NK-92 treated with Interleukin-12 subunit alpha and Interleukin-12 subunit beta, amount 100 ng/mL, for 24 hours (cell line): ENCODE measurements at regions not wholly inside any gene's neighbourhood (a gene's known extent, or its start where the extent isn't known, plus 50 kb on each side); places are given as distances from the start of the nearest gene placed in this dataset.

Experiments used
- DNase-seq: peaks from one replicate; lab custom pipeline; 2025; lab: John Stamatoyannopoulos, UW

- DNase-seq = no peak
Observed at GRCh38 chr21:41631564-41632461, 123.9 kb upstream of the TMPRSS2 start.

DNA sequence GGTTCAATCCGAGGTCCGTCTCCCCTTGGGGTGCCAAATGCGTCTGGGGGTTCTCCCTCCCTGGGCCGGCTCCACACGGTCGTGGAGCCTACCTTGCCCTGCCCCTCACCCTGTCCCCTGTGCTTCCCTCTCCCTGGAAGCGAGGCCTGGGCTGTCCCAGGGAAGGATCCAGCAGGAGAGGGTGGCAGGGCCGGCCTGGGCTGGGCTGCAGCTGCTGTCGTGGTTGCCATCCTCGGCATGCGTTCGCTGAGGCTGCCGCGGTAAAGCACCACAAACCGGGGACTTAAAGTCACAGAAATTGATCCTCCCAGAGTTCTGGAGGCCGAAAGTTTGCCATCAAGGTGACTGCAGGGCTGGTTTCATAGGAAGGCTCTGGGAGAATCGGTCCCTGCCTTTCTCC lies 123.0 kb upstream of the TMPRSS2 start:
- DNase-seq = no peak

DNA sequence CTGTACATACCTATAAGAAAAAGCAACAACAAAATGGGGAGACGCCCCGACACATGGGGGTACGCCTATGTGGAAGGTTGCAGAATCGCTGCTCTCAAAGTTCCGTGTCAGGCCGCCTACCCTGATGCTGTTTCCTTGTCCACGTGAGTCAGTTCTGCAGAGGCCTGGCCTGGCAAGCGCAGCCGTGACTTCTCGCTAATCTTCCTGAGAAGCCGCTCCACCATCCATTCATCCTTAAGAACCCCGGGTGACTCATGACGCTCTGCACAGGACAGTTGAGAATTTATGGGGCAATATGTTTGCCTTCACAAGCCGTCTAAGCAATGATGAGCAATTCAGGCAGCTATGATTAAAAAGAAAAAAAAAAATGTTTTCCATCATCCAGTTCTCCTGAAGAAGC lies 122.3 kb upstream of the TMPRSS2 start:
- no peak for DNase-seq

GRCh38 chr21:41628256-41628655 lies 120.3 kb upstream of the TMPRSS2 start:
- no peak for DNase-seq

GRCh38 chr21:41627428-41627827 lies 119.5 kb upstream of the TMPRSS2 start:
- DNase-seq = no peak

- no peak for DNase-seq
Observed at GRCh38 chr21:41626021-41626420, 118.1 kb upstream of the TMPRSS2 start.

DNA sequence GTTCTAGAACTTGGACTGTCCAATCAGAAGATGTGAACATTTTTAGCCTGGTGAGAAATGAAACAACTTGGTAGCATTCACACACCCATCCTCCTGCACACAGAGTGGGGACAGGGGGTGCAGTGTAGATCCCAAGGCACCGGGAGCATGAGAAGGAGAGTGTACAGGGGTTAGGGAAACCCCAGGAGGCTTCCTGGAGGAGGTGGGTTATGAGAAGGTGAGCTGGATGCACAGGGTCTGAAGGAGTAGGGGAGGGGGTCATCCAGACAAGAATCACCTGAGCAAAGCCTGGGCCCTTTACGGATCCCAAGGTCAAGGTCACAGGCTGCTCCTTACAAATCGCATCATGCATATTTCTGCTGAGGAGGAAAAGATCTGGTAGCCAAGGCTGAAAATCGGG lies 117.5 kb upstream of the TMPRSS2 start:
- no peak for DNase-seq

DNA sequence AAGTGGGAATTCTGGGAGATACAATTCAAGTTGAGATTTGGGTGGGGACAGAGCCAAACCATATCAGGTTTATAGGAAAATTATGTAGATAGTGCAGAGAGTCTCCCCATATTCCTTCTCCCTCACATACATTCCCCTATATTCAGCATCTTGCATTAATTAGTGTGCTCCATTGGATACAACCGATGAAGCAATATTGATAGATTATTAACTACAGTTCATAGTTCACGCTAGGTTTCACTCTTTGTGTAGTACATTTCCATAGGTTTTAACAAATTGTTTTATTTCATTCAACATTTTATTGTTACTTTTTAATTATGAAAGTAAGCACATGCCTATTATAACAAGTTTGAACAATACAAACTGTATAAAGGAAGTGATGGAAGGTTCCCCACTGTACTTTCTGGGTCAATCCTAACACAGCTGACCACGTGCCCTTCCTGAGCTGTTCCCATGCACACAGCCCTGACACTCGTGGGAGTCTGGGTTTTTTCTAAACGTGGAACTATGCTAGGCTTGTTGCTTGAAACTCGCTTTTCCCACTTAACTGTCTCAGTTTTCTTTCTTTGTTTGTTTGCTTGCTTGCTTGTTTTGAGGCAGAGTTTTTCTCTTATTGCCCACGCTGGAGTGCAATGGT lies 116.8 kb upstream of the TMPRSS2 start:
- no peak for DNase-seq

GRCh38 chr21:41623945-41624344 lies 116.0 kb upstream of the TMPRSS2 start:
- no peak for DNase-seq

- peak; percentile 34 for DNase-seq
Observed at GRCh38 chr21:41622831-41623548, 115.0 kb upstream of the TMPRSS2 start.

- no peak for DNase-seq
Observed at GRCh38 chr21:41622201-41622600, 114.2 kb upstream of the TMPRSS2 start.

GRCh38 chr21:41621513-41621912 lies 113.6 kb upstream of the TMPRSS2 start:
- DNase-seq = no peak

- no peak for DNase-seq
Observed at GRCh38 chr21:41620982-41621381, 113.0 kb upstream of the TMPRSS2 start.

DNA sequence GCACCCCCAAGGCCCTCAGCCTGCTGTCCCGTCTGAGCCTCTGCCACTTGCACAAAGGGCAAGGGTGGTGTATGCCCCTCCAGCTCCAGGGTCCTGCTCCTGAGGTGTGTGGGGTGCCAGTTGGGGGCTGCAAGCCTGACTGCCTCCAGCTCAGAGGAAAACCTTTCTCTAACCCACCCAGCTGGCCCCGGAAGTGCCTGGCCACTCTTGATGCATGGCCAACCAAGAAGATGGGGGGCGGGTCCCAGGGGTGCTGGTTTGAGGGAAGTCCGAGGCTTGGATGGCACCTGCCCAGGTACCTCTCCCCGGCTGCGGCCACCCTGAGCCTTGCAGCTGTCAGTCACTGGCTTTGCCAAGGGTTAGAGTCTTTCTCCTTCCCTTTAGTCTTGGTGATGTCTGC lies 112.6 kb upstream of the TMPRSS2 start:
- DNase-seq = no peak

GRCh38 chr21:41616031-41616591 lies 108.2 kb upstream of the TMPRSS2 start:
- no peak for DNase-seq

GRCh38 chr21:41615613-41616012 lies 107.7 kb upstream of the TMPRSS2 start:
- no peak for DNase-seq

DNA sequence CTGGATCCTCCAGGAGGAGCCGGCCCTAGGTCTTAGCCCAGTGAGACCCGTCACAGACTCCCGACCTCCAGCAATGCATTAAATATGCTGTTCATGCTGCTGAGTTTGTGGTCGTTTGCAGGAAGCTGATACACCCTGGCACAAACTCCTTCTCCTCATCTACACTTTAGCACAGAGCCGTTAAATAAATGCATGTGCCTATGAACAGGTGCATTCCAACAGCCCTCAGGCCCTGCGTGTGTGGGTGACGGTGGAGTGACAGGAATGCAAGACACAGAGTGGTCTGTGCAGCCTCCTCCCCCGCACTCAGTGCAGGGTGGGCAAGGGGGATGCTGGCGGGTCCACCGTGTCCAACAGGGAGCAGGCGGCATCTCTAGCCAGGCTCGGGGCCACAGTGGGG lies 106.6 kb upstream of the TMPRSS2 start:
- DNase-seq = no peak

GRCh38 chr21:41613533-41613909 lies 105.6 kb upstream of the TMPRSS2 start:
- DNase-seq = no peak

DNA sequence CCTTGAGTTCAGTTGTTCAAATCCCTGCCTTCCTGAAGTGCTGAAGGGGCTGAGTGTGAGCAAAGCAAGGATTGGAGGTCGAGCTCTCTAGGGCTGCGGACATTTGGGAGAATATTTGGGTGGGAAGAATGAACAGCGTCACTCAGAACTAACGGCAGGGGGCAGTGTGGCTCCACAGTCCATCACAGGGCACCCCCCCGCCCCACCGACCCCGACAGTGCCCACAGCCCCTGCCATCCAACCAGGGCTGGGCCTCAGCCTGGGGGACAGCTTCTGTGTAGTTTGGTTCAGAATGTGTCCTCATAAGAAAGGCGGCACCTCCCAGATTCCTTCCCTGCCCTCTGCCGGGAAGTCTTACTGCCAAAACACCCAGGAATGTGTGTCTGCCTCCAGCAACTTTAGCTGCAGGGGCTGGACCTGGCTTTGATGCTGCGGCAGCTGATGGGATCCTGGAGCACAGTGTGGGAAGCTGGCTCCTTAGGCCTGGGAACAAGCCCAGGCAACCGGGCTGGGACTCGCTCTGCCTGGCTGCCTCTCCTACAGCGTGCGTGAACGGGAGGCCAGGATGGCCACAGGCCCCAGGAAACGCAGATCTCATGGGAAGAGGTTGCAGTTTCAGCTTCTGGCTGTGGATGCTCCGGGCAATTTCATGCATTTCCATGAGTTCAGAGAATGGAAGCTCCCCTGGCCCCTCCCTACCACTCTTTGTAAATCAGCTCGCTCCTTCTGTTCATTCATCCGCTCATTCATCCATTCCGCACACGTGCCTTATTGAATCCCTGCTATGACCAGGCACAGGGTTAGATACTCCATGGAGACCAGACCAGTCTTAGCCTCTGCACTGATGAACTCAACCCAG lies 104.9 kb upstream of the TMPRSS2 start:
- DNase-seq = peak; percentile 13

- no peak for DNase-seq
Observed at GRCh38 chr21:41611966-41612606, 104.1 kb upstream of the TMPRSS2 start.

GRCh38 chr21:41611441-41611840 lies 103.5 kb upstream of the TMPRSS2 start:
- DNase-seq = no peak
